GM12891 (cell line): ENCODE measurements at regions not wholly inside any gene's neighbourhood (a gene's known extent, or its start where the extent isn't known, plus 50 kb on each side); places are given as distances from the start of the nearest gene placed in this dataset.

Experiments used
- DNase-seq: peaks from one replicate; pipeline ENCODE4 v3.0.0; 2011; ENCODE audit warnings: low spot score; ENCODE audit not compliant: insufficient read length
- FAIRE-seq: peaks from 2 replicates; lab custom pipeline; 2011; peaks lifted over from hg19 to GRCh38; lab: Jason Lieb, UNC
- PAX5 ChIP-seq: IDR thresholded peaks from 2 replicates; pipeline ENCODE4 v1.6.1; 2011; ENCODE audit warnings: low read length, moderate library complexity, mild to moderate bottlenecking; ENCODE audit not compliant: insufficient read depth, severe bottlenecking
- POLR2A ChIP-seq: IDR thresholded peaks from 2 replicates; pipeline ENCODE4 v1.6.1; 2011; ENCODE audit warnings: low read depth, low read length, control low read depth
- POLR2AphosphoS5 ChIP-seq: IDR thresholded peaks from 2 replicates; pipeline ENCODE4 v1.6.1; 2011; ENCODE audit warnings: low read depth, low read length, control low read depth
- POU2F2 ChIP-seq: IDR thresholded peaks from 2 replicates; pipeline ENCODE4 v1.6.1; 2011; ENCODE audit warnings: low read depth, mild to moderate bottlenecking, control low read depth, low read length, moderate library complexity
- SPI1 ChIP-seq: IDR thresholded peaks from 2 replicates; pipeline ENCODE4 v1.6.1; 2011; ENCODE audit warnings: low read depth, low read length, control low read depth
- TAF1 ChIP-seq: IDR thresholded peaks from 2 replicates; pipeline ENCODE4 v1.6.1; 2011; ENCODE audit warnings: low read depth, low read length, control low read depth

GRCh38 chr17:33806631-33807030 is 448.5 kb upstream of the CCL2 start:
- FAIRE-seq, result no peak
- no peak for TF ChIP-seq TAF1
- TF ChIP-seq POLR2A, result no peak
- no peak for TF ChIP-seq SPI1
- TF ChIP-seq POLR2AphosphoS5, result no peak
- no peak for TF ChIP-seq POU2F2
- no peak for TF ChIP-seq PAX5
- no peak for DNase-seq

GRCh38 chr17:33809748-33810147 is 445.3 kb upstream of the CCL2 start:
- no peak for DNase-seq
- no peak for FAIRE-seq
- no peak for TF ChIP-seq SPI1
- TF ChIP-seq POU2F2, result no peak
- TF ChIP-seq POLR2A, result no peak
- TF ChIP-seq PAX5, result no peak
- TF ChIP-seq POLR2AphosphoS5, result no peak
- no peak for TF ChIP-seq TAF1

DNA sequence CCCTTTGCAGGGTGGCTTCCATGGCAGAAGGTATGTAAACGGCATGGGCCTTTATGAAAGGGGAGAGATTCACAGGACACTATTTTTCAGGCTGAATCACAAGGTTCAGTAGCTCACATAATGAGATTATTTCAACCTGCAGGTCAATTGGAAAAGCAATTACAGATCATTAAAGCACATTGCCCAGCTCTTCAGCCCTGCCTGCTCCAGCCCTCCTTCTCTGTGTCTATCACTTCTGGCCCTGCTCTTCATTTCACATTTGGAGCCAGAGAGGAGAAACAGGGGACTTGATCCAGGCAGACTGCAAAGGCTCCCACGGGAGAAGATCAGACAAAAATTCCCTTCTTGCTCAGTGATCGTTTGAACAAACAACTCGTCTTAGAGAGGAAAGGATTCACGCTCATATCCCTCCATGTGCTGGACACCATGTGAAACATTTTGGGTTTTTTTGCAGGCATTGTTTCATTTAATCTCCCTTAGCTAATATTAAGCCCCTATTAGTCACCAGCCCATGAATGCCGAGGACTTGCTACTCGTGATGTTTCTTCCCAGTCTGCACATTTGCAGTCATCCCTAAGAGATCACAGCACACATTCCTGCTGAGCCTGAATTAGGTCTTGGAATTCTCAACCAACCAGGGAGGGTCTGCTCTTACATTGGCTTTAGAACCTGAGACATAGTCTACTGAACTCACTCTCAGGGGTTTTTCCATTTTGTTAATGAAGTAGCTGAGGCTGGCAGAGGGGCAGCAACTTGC is 443.9 kb upstream of the CCL2 start:
- FAIRE-seq (no peak), DNase-seq (no peak)
- no peak for TF ChIP-seq POLR2A
- TF ChIP-seq PAX5, result no peak
- no peak for TF ChIP-seq TAF1
- no peak for TF ChIP-seq POLR2AphosphoS5
- no peak for TF ChIP-seq SPI1
- no peak for TF ChIP-seq POU2F2

GRCh38 chr17:33811984-33812577 is 443.0 kb upstream of the CCL2 start:
- DNase-seq, result no peak
- TF ChIP-seq TAF1 (no peak), POLR2AphosphoS5 (no peak), PAX5 (no peak), POLR2A (no peak), SPI1 (no peak), POU2F2 (no peak)
- no peak for FAIRE-seq

DNA sequence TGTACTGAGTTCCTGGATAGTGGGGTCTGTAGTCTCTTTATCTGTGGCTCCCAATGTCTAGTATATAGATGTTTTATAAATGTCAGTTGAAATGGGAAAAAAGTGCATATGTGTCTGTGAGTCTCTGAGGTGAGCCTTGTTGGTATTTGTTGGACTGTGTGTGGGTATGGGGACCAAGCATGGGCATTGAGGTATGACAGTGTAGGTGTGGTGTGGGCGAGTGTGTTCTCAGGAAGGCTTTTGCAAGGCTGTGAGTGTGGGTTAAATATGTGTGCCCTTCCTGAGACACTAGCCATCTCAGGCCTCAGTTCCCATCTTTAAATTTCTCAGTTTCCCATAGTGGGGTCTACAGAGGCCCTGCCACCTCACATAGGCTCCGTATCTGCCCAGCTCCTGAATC is 440.2 kb upstream of the CCL2 start:
- no peak for FAIRE-seq
- TF ChIP-seq TAF1 (no peak), SPI1 (no peak), POU2F2 (no peak), POLR2AphosphoS5 (no peak), PAX5 (no peak), POLR2A (no peak)
- no peak for DNase-seq

DNA sequence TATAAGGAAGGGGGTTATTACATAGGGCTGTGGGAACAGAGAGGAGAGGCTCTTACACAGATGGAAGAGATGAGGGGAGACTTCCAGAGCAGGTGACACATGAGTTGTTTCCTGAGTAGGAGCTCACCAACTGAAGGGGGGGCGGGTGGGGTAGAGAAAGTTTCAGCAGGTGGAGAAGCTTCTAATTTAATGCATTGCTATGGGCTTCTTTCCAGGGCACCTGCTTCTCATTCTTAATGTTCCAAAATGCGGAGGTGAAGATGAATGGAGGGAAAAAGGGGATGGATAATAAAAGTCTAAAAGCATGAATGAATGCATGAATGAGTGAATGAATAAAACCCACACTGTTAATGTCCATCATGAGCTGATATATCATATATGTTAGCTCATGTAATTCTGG is 439.0 kb upstream of the CCL2 start:
- no peak for TF ChIP-seq POU2F2
- no peak for TF ChIP-seq SPI1
- TF ChIP-seq PAX5, result no peak
- TF ChIP-seq POLR2AphosphoS5, result no peak
- no peak for TF ChIP-seq TAF1
- no peak for TF ChIP-seq POLR2A
- no peak for FAIRE-seq
- no peak for DNase-seq

- FAIRE-seq (no peak), DNase-seq (no peak)
- TF ChIP-seq TAF1, result no peak
- TF ChIP-seq SPI1, result no peak
- TF ChIP-seq POLR2AphosphoS5, result no peak
- no peak for TF ChIP-seq POLR2A
- TF ChIP-seq PAX5, result no peak
- TF ChIP-seq POU2F2, result no peak
These were observed 438.1 kb upstream of the CCL2 start for GRCh38 chr17:33816842-33817617.

DNA sequence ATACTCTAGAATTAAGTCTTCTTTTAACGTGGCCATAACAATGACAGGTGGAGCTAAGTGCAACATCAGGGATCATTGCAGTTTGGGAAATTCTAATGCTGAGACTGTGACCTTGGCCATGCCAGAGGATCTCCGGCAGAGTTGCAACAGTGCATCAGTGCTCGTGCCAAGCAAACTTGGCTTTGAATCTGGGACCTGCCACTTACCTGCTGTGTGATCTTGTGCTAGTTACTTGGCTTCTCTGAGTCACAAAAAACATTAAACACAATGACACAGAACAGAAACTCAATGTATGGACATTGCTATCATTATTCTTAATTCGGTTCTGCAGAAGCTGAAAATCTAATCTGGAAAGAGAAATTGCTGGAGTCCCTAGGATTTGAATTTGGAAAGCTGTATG is 435.5 kb upstream of the CCL2 start:
- FAIRE-seq (no peak), DNase-seq (no peak)
- TF ChIP-seq POU2F2 (no peak), SPI1 (no peak), POLR2A (no peak), PAX5 (no peak), TAF1 (no peak), POLR2AphosphoS5 (no peak)

DNA sequence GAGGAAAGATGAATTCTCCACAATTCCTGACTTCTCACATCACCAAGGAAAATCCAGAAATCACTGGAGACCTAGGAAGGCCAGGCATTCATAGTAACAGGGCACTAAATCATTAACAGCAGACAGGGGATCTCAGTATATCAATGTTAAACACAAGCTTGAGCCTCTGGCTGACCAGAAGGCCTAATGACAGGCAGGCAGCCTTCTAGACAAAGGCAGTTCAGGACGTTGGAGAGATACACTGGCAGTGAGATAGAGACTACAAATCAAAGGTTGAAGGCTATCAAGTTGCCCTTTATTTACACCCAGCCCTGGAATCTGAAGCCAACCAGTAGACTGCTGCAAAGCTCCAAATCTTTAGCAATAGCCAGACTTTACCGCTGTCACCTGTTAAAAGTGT is 422.8 kb upstream of the CCL2 start:
- no peak for FAIRE-seq
- no peak for DNase-seq
- TF ChIP-seq POU2F2, result no peak
- TF ChIP-seq SPI1, result no peak
- no peak for TF ChIP-seq TAF1
- TF ChIP-seq POLR2AphosphoS5, result no peak
- TF ChIP-seq PAX5, result no peak
- TF ChIP-seq POLR2A, result no peak
